ENCODE measurements at regions not wholly inside any gene's neighbourhood (a gene's known extent, or its start where the extent isn't known, plus 50 kb on each side); places are given as distances from the start of the nearest gene placed in this dataset.
"Not testable (repeated sequence)": the region's sequence is repeated elsewhere in the genome, so short reads cannot be mapped to it uniquely, and the experiment has no call there.

DNA sequence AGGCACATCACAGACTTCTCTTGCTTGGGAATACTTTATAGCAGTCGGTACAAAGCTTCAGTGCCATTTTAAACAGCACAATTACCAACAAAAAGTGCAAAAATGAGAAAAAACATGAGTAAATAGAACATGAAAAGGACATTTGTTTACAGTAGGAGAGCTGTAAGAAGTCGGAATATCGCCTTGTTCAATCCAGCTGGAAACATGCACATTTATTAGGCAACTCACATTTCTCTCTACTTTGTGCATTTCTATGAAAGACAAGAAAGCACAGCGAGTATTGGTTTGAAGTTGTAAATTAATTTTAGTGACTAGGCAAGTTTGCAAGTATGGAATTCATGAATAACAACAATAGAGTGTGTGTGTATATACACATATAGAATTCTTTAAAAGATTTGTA, 484.7 kb downstream of the DACH1 start:
- DNase-seq (ENCODE audit: low spot score) = no peak

- no peak for DNase-seq (ENCODE audit: low spot score)
Measured at GRCh38 chr13:71380191-71380590, 486.8 kb downstream of the DACH1 start.

DNA sequence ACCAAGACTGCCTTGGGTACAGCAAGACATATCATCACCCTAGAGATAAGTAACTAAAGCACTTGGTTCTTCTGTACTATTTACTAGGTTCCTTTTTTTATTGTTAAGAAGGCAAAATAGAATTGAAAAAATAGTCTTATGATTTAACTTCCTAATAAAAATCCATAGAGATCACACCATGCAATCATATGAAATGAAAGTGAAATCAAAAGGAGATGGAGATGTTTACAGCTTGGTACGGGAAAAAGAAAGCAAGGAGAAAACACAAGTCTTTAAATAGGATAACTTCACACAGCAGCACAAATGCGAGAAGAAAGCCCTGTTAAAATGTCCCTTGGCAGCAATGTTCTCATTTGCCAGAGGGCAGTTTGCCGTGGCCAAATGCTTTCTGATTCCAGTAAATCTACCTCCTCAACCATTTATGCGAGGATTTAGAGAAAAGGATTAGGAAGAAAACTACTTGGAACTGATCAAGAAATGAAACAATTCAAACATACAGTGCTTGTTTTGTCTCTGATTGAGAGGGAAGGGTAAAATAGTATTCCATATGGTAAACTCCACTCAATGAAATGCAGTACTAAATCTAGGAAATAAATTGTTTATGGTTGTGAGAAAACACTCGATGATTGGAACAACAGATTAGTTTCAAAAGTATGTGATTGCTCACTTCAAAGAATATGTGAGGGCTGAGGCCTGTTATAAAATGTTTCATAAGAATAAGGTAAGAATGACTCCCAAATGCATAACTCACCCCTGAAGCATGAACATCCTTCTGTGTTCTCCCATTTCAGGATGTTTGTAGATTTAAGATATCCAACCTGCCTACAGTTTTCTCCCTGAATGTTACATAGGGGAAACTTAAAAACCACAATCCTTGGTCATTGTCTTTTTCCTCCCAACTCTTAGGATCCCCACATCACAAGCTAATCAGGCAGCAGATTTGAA, 487.8 kb downstream of the DACH1 start:
- DNase-seq (ENCODE audit: low spot score) = no peak

DNA sequence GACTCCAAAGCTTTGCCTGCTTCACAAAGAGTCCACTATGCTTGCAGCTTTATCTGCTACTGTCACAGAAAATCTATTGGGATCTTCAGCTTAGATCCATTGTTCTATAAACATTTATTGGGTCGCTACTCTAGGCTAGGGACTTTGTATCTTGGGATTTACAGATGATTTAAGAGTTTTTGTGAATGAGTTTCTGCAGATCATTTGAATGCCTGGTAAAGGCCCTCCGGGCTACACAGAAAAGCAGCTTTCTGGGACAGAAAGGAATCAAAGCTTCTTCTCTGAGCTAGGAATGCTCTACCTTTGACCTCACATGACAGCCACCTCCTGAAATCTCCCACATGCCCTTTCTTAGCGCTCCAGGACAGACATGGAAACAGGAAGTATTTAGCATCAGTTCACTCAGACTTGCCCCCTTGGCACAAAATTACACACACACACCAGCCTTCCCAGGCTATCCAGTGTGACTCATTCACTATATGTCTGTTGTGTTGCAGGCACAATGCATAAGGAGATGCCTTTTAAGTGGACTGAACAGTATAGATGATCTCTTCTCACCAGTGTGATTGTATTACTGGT, 492.4 kb downstream of the DACH1 start:
- DNase-seq (ENCODE audit: low spot score) = no peak

- no peak for DNase-seq (ENCODE audit: low spot score)
Measured at GRCh38 chr13:71368336-71368735, 498.7 kb downstream of the DACH1 start.

GRCh38 chr13:71360041-71360440, 507.0 kb downstream of the DACH1 start:
- no peak for DNase-seq (ENCODE audit: low spot score)

- no peak for DNase-seq (ENCODE audit: low spot score)
Measured at GRCh38 chr13:71359641-71360040, 507.4 kb downstream of the DACH1 start.

GRCh38 chr13:71358218-71358617, 508.8 kb downstream of the DACH1 start:
- DNase-seq (ENCODE audit: low spot score) = no peak

DNA sequence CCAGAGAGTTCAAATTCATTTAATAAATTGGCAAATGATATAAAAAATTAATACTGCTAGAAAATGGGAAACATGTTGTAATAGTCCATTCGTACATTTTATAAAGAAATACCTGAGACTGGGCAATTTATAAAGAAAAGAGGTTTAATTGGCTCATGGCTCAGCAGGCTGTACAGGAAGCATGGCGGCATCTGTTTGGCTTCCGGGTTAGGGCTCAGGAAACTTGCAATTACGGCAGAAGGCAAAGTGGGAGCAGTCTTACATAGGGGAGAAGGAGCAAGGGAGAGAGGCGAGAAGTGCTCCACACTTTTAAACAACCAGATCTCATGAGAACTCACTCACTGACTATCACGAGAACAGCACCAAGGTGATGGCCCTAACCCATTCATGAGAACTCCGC, 512.0 kb downstream of the DACH1 start:
- DNase-seq (ENCODE audit: low spot score) = no peak

- no peak for DNase-seq (ENCODE audit: low spot score)
Measured at GRCh38 chr13:71350886-71351285, 516.1 kb downstream of the DACH1 start.

DNA sequence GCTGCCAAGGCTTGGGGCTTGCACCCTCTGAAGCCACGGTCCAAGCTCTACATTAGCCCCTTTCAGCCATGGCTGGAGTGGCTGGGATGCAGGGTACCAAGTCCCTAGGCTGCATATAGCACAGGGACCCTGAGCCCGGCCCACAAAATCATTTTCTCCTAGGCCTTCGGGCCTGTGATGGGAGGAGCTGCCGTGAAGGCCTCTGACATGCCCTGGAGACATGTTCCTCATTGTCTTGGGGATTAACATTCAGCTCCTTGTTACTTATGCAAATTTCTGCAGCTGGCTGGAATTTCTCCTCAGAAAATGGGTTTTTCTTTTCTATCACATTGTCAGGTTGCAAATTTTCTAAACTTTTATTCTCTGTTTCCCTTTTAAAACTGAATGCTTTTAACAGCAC, 521.1 kb downstream of the DACH1 start:
- DNase-seq (ENCODE audit: low spot score) = not testable (repeated sequence)

DNA sequence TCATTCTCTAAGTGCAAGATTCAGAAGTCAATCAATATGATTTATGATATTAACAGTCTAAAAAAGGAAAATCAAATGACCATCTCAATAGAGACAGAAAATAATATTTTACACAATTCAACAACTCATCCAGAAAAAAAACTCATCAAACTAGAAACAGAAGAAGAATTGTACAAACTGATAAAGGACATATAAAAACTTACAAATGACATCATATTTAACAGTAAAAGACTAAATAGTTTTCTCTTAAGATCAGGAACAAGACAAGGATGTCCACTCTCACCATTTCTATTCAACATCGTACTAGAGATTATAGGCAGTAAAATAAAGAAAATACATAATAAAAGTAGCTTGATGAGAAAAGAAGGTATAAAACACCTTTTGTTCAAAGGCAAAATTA, 527.3 kb downstream of the DACH1 start:
- no peak for DNase-seq (ENCODE audit: low spot score)

DNA sequence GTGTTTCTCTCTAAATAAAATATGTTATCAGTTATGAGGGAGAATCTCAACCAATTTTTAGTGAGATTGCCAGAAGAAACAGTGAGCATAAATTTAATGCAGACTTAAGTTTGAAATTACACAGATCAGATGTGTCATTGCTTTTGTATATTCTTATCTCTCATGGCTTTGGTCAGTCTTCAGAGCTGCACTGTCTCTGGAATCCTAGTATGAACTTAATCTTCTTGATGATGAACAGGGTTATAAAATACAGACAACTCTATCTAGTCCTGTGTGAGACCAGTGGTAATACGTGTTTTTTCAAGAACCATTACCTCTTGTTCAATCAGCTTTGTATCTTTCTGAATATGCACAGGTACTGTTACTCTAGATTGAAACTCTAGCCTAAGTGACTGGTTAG, 528.0 kb downstream of the DACH1 start:
- DNase-seq (ENCODE audit: low spot score) = no peak

- DNase-seq (ENCODE audit: low spot score) = no peak
Measured at GRCh38 chr13:71338070-71338469, 528.9 kb downstream of the DACH1 start.

- DNase-seq (ENCODE audit: low spot score) = no peak
Measured at GRCh38 chr13:71327266-71327665, 539.7 kb downstream of the DACH1 start.

DNA sequence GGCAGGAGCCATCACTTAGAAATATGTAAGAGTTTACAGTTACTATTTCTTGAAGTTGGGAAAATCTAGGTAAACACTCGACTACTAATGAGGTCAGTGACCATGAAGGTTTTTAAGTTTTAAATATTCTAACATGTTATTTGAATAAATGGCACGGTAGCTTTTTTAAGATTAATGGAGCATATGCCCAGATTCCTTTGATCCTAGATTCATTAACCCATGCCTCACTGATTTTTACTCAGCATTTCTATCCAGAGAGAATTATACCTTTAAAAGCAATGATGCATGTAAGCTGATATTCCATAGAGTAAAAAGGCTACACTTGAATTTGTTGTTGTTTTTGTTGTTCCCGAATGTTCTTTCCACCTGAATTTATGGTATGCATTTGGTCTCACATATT, 541.4 kb downstream of the DACH1 start:
- no peak for DNase-seq (ENCODE audit: low spot score)

DNA sequence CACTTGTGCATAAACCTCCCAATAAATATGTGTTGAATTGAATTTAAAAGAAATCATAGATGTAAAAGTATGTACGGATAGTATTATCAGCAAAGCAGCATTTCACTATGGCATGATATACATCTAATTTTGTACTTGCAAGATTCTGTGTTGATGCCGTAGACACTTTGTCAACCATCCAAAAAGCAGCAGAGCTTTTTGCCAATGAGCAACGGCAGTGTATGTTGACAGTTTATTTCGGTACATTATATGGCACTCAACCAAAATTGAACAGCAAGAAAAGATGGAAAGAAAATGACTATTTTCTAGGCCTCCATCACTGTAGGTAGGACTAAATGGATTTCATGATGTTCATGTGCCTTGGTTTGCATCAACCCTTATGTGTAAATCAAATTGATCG, 543.7 kb downstream of the DACH1 start:
- no peak for DNase-seq (ENCODE audit: low spot score)

DNA sequence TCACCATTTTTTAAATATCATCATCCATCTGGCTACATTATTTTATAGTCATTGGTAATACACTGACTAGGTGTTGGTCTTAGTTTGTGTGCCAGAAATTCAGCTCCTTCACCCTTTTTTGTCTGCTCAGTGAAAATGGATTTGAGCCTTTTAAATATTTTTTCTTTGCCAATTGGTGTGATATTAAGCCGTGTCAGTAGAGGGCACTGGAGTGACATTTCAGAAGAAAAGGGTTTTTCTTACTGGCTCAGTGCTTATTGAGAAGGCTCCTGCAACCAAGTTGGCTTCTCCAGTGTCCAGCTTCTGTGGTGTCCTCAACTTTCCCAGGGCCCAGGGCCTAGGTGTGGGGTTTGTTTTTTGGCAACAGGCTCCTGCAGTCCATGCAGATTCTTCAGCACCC, 546.6 kb downstream of the DACH1 start:
- DNase-seq (ENCODE audit: low spot score) = no peak

GRCh38 chr13:71316792-71317363, 550.1 kb downstream of the DACH1 start:
- DNase-seq (ENCODE audit: low spot score) = no peak

DNA sequence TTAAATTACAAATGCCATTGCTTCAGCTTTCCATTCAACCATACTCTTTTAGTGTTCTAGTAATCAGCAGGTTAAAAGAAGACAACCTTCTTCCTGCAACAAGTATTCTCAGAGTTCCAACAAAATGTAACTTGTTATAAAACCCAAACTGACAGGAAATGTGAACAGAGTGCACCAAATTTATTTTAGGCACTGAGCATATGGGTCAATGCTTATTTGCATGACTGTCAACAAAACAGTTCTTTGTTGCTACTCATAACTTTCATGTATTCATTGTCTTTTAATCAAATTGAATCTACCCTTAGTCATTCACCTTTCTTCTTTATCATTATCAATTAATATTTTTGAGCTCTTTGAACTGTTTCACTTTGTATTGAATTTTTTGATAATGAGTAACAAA, 554.1 kb downstream of the DACH1 start:
- DNase-seq (ENCODE audit: low spot score) = no peak

DNA sequence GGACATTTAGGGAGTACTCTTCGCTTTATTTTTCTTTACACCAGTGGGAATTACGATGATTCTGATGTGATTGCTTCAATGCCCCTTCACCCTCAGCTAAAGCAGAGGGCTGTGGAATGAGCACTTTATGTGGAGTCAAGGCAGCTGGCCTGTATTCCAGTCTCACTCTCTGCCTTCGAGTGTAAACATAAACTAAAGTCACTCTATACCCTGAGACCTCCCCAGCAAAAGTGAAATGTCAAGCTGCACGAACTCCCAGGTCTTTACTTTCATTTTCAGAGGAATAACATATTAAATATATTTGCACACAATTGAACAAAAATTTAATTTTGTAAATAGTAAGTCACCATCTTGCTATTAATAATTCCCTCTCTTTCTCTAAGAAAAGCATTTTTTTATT, 557.1 kb downstream of the DACH1 start:
- no peak for DNase-seq (ENCODE audit: low spot score)

GRCh38 chr13:71306821-71307220, 560.2 kb downstream of the DACH1 start:
- DNase-seq (ENCODE audit: low spot score) = no peak

GRCh38 chr13:71304861-71305260, 562.1 kb downstream of the DACH1 start:
- DNase-seq (ENCODE audit: low spot score) = no peak
